Keratinocyte (primary cell): ENCODE measurements at regions not wholly inside any gene's neighbourhood (a gene's known extent, or its start where the extent isn't known, plus 50 kb on each side); places are given as distances from the start of the nearest gene placed in this dataset.

Source experiments
- DNase-seq: peaks from one replicate; pipeline ENCODE4 v3.0.0-alpha.2; 2011; ENCODE audit warnings: low read depth, missing footprints, low spot score
- FAIRE-seq: peaks from 2 replicates; lab custom pipeline; 2011; peaks lifted over from hg19 to GRCh38; lab: Jason Lieb, UNC
- H2AFZ ChIP-seq: 2 replicates; pipeline ENCODE4 v1.6.0; 2012; ENCODE audit warnings: low read length, control low read depth, inconsistent platforms; ENCODE audit not compliant: control insufficient read depth
- H3K27ac ChIP-seq: 2 replicates; pipeline ENCODE4 v1.5.1; 2011; ENCODE audit warnings: low read length; ENCODE audit not compliant: control insufficient read depth, insufficient read depth
- H3K27me3 ChIP-seq: 3 replicates; pipeline ENCODE4 v1.6.0; 2011; ENCODE audit warnings: low read length; ENCODE audit not compliant: control insufficient read depth, insufficient read depth; ENCODE audit errors: extremely low read depth
- H3K36me3 ChIP-seq, 2 experiments: 2 replicates in 1 of 2; 3 replicates in 1 of 2; pipeline ENCODE4 v1.5.1; 2011; ENCODE audit warnings: low read length in 2 of 2, mild to moderate bottlenecking in 1 of 2; ENCODE audit not compliant: control insufficient read depth in 2 of 2, insufficient read depth in 2 of 2; ENCODE audit errors: extremely low read depth in 1 of 2
- H3K4me1 ChIP-seq: 3 replicates; pipeline ENCODE4 v1.5.1; 2011; ENCODE audit warnings: low read length; ENCODE audit not compliant: control insufficient read depth, insufficient read depth; ENCODE audit errors: extremely low read depth
- H3K4me2 ChIP-seq: 3 replicates; pipeline ENCODE4 v1.6.0; 2011; ENCODE audit warnings: low read depth, low read length; ENCODE audit not compliant: control insufficient read depth, insufficient read depth; ENCODE audit errors: extremely low read depth
- H3K4me3 ChIP-seq, 3 experiments: fragments of 200-600 bp in 1 of 3; sonication (generic) in 1 of 3; 2 replicates in 2 of 3; 3 replicates in 1 of 3; pipeline ENCODE4 v1.5.1; 2011 to 2016; ENCODE audit warnings: low read length in 3 of 3, mild to moderate bottlenecking in 3 of 3, control low read depth in 2 of 3, inconsistent platforms in 1 of 3, low read depth in 1 of 3, mixed read lengths in 1 of 3, mixed run types in 1 of 3, moderate library complexity in 1 of 3; ENCODE audit not compliant: control insufficient read depth in 2 of 3, insufficient read depth in 2 of 3; ENCODE audit errors: extremely low read depth in 1 of 3
- H3K79me2 ChIP-seq: 2 replicates; pipeline ENCODE4 v1.6.0; 2012; ENCODE audit warnings: low read length; ENCODE audit not compliant: control insufficient read depth, insufficient read depth
- H3K9ac ChIP-seq: 3 replicates; pipeline ENCODE4 v1.6.0; 2011; ENCODE audit warnings: low read length; ENCODE audit not compliant: control insufficient read depth, insufficient read depth; ENCODE audit errors: extremely low read depth
- H3K9me1 ChIP-seq: 3 replicates; pipeline ENCODE4 v1.6.0; 2011; ENCODE audit warnings: low read length; ENCODE audit not compliant: control insufficient read depth, insufficient read depth; ENCODE audit errors: extremely low read depth
- H3K9me3 ChIP-seq: 2 replicates; pipeline ENCODE4 v1.5.1; 2012; ENCODE audit warnings: low read depth, low read length; ENCODE audit not compliant: control insufficient read depth
- H4K20me1 ChIP-seq: 3 replicates; pipeline ENCODE4 v1.6.0; 2011; ENCODE audit warnings: low read length; ENCODE audit not compliant: control insufficient read depth, insufficient read depth; ENCODE audit errors: extremely low read depth
- EZH2 ChIP-seq: IDR thresholded peaks from one replicate; pipeline ENCODE4 v1.6.1; 2012; ENCODE audit warnings: inconsistent platforms, mild to moderate bottlenecking, low read length, moderate library complexity
- dilution Hi-C: fragments of 300-500 bp; cut with MboI; formaldehyde crosslinking; loops from one replicate; pipeline ENCODE4 v1.7.0; 2020; ENCODE audit warnings: low sequenced_read_pairs; ENCODE audit not compliant: extremely low pct_ligation_motif_present
- TF ChIP-seq, protein P1 (sequence below), 3 experiments: IDR thresholded peaks in 1 of 3; conservative IDR thresholded peaks in 1 of 3; optimal IDR thresholded peaks in 1 of 3; 2 replicates in 2 of 3; 3 replicates in 1 of 3; pipeline versions ENCODE3 to v1.5.1; 2011; ENCODE audit warnings: low read length in 3 of 3, mild to moderate bottlenecking in 3 of 3, moderate library complexity in 2 of 3, control low read depth in 1 of 3, inconsistent platforms in 1 of 3; ENCODE audit not compliant: insufficient read depth in 2 of 3; ENCODE audit errors: extremely low read depth in 1 of 3

GRCh38 chr12:18823461-18823860 lies 85.5 kb downstream of the CAPZA3 start:
- H3K27me3 ChIP-seq = no peaks in the 10 kb centered on the region
- no peaks in the 10 kb centered on the region for H3K4me1 ChIP-seq
- H3K4me2 ChIP-seq = no peak overlapping the region
- H3K36me3 ChIP-seq = no peaks in the 10 kb centered on the region
- no peaks in the 10 kb centered on the region for H3K9me3 ChIP-seq
- TF ChIP-seq, protein P1, sequence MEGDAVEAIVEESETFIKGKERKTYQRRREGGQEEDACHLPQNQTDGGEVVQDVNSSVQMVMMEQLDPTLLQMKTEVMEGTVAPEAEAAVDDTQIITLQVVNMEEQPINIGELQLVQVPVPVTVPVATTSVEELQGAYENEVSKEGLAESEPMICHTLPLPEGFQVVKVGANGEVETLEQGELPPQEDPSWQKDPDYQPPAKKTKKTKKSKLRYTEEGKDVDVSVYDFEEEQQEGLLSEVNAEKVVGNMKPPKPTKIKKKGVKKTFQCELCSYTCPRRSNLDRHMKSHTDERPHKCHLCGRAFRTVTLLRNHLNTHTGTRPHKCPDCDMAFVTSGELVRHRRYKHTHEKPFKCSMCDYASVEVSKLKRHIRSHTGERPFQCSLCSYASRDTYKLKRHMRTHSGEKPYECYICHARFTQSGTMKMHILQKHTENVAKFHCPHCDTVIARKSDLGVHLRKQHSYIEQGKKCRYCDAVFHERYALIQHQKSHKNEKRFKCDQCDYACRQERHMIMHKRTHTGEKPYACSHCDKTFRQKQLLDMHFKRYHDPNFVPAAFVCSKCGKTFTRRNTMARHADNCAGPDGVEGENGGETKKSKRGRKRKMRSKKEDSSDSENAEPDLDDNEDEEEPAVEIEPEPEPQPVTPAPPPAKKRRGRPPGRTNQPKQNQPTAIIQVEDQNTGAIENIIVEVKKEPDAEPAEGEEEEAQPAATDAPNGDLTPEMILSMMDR (optimal IDR thresholded peaks at IDR 0.05 in 1 of 3, IDR thresholded peaks at IDR 0.05 in 1 of 3, conservative IDR thresholded peaks at IDR 0.05 in 1 of 3; ENCODE audit: extremely low read depth in 1 of 3, insufficient read depth in 2 of 3, low read length in 3 of 3) = no peak
- no peak for TF ChIP-seq EZH2
- no peak overlapping the region for H3K4me3 ChIP-seq
- no peak overlapping the region for H3K9ac ChIP-seq
- H3K27ac ChIP-seq = no peak overlapping the region
- dilution Hi-C loops = no loop called here
- FAIRE-seq (no peak), DNase-seq (no peak)
- no peaks in the 10 kb centered on the region for H3K79me2 ChIP-seq
- H4K20me1 ChIP-seq = no peaks in the 10 kb centered on the region
- H3K9me1 ChIP-seq = no peaks in the 10 kb centered on the region
- no peak overlapping the region for H2AFZ ChIP-seq

GRCh38 chr12:18824287-18824686 lies 86.4 kb downstream of the CAPZA3 start:
- FAIRE-seq (no peak), DNase-seq (no peak)
- no peak overlapping the region for H2AFZ ChIP-seq
- no peaks in the 10 kb centered on the region for H3K36me3 ChIP-seq
- no peaks in the 10 kb centered on the region for H3K27me3 ChIP-seq
- no peaks in the 10 kb centered on the region for H3K9me3 ChIP-seq
- H3K27ac ChIP-seq = no peak overlapping the region
- no peak overlapping the region for H3K4me3 ChIP-seq
- no peak overlapping the region for H3K4me2 ChIP-seq
- dilution Hi-C loops = no loop called here
- H3K79me2 ChIP-seq = no peaks in the 10 kb centered on the region
- no peak overlapping the region for H3K9ac ChIP-seq
- no peaks in the 10 kb centered on the region for H3K9me1 ChIP-seq
- H4K20me1 ChIP-seq = no peaks in the 10 kb centered on the region
- H3K4me1 ChIP-seq = no peaks in the 10 kb centered on the region
- TF ChIP-seq, protein P1 (optimal IDR thresholded peaks at IDR 0.05 in 1 of 3, IDR thresholded peaks at IDR 0.05 in 1 of 3, conservative IDR thresholded peaks at IDR 0.05 in 1 of 3; ENCODE audit: extremely low read depth in 1 of 3, insufficient read depth in 2 of 3, low read length in 3 of 3) = no peak
- no peak for TF ChIP-seq EZH2
